GM23338 (cell line): ENCODE measurements at regions not wholly inside any gene's neighbourhood (a gene's known extent, or its start where the extent isn't known, plus 50 kb on each side); places are given as distances from the start of the nearest gene placed in this dataset.

ENCODE experiments used
- ATAC-seq: fragments of 200-7000 bp; cut with Tn5 transposase; 3 replicates; pipeline ENCODE4 v1.9.1; 2020
- DNase-seq: peaks from one replicate; pipeline ENCODE4 v3.0.0-alpha.2; 2015; ENCODE audit warnings: low spot score
- H2AFZ ChIP-seq: fragments of 200-600 bp; sonication (generic); 2 replicates; pipeline ENCODE4 v1.8.0; 2016; ENCODE audit warnings: antibody characterized with exemption, mild to moderate bottlenecking, moderate library complexity
- H3F3A ChIP-seq: fragments of 200-600 bp; sonication (generic); replicated peaks from 2 replicates; pipeline ENCODE4 v1.8.0; 2017; ENCODE audit warnings: antibody characterized with exemption, mixed run types, low read depth
- H3K27ac ChIP-seq: fragments of 200-600 bp; sonication (generic); 2 replicates; pipeline ENCODE4 v1.6.1; 2016; ENCODE audit warnings: low read depth
- H3K27me3 ChIP-seq: fragments of 200-600 bp; sonication (generic); 2 replicates; pipeline ENCODE4 v1.8.0; 2016; ENCODE audit warnings: mild to moderate bottlenecking, mixed run types, moderate library complexity; ENCODE audit not compliant: insufficient read depth
- H3K36me3 ChIP-seq: fragments of 200-600 bp; sonication (generic); 2 replicates; pipeline ENCODE4 v1.8.0; 2016; ENCODE audit warnings: mild to moderate bottlenecking; ENCODE audit not compliant: insufficient read depth
- H3K4me1 ChIP-seq: fragments of 200-600 bp; sonication (generic); 2 replicates; pipeline ENCODE4 v1.8.0; 2016; ENCODE audit warnings: mild to moderate bottlenecking, moderate library complexity; ENCODE audit not compliant: insufficient read depth
- H3K4me2 ChIP-seq: fragments of 200-600 bp; sonication (generic); 2 replicates; pipeline ENCODE4 v1.7.1; 2017; ENCODE audit warnings: mixed run types
- H3K4me3 ChIP-seq: fragments of 200-600 bp; sonication (generic); 2 replicates; pipeline ENCODE4 v1.6.1; 2016; ENCODE audit warnings: mixed run types
- H3K79me2 ChIP-seq: fragments of 200-600 bp; sonication (generic); replicated peaks from 2 replicates; pipeline ENCODE4 v1.8.0; 2017; ENCODE audit warnings: mild to moderate bottlenecking; ENCODE audit not compliant: insufficient read depth
- H3K9me2 ChIP-seq: fragments of 200-600 bp; sonication (generic); 2 replicates; pipeline ENCODE4 v1.8.0; 2017; ENCODE audit not compliant: insufficient read depth
- H4K20me1 ChIP-seq: fragments of 200-600 bp; sonication (generic); replicated peaks from 2 replicates; pipeline ENCODE4 v1.8.0; 2017; ENCODE audit warnings: mild to moderate bottlenecking; ENCODE audit not compliant: insufficient read depth
- H3K27ac Mint-ChIP-seq: 2 replicates; pipeline ENCODE4 v1.8.0; 2020; ENCODE audit warnings: inconsistent platforms, mild to moderate bottlenecking, moderate library complexity, mixed read lengths
- H3K27me3 Mint-ChIP-seq: 3 replicates; pipeline ENCODE4 v1.8.0; 2022; ENCODE audit warnings: low read depth, mild to moderate bottlenecking, moderate library complexity, mixed read lengths, inconsistent platforms; ENCODE audit not compliant: insufficient read depth, poor library complexity
- H3K36me3 Mint-ChIP-seq: 3 replicates; pipeline ENCODE4 v1.8.0; 2021; ENCODE audit warnings: low read depth, mild to moderate bottlenecking, inconsistent platforms, moderate library complexity, mixed read lengths
- H3K4me1 Mint-ChIP-seq: 3 replicates; pipeline ENCODE4 v1.8.0; 2020; ENCODE audit warnings: mild to moderate bottlenecking, inconsistent platforms, mixed read lengths
- H3K4me3 Mint-ChIP-seq: 3 replicates; pipeline ENCODE4 v1.8.0; 2021; ENCODE audit warnings: moderate library complexity, mild to moderate bottlenecking, inconsistent platforms, mixed read lengths
- H3K9me3 Mint-ChIP-seq: 3 replicates; pipeline ENCODE4 v1.8.0; 2020; ENCODE audit warnings: moderate library complexity, mild to moderate bottlenecking, inconsistent platforms, mixed read lengths
- CREB1 ChIP-seq: fragments of 250-450 bp; sonication (Bioruptor Pico); IDR thresholded peaks from 2 replicates; pipeline ENCODE4 v1.5.0; 2020; ENCODE audit warnings: low read depth, mild to moderate bottlenecking, moderate library complexity
- EZH2 ChIP-seq: fragments of 200-600 bp; sonication (generic); IDR thresholded peaks from one replicate; pipeline ENCODE4 v1.8.0; 2017; ENCODE audit warnings: antibody characterized with exemption, mild to moderate bottlenecking, low read depth; ENCODE audit not compliant: unreplicated experiment
- EZH2phosphoT487 ChIP-seq: fragments of 200-600 bp; sonication (generic); IDR thresholded peaks from one replicate; pipeline ENCODE4 v1.8.1; 2018; ENCODE audit warnings: antibody characterized with exemption; ENCODE audit not compliant: unreplicated experiment
- JUNB ChIP-seq: IDR thresholded peaks from one replicate; pipeline ENCODE4 v1.6.1; 2016; ENCODE audit warnings: antibody characterized with exemption; ENCODE audit not compliant: unreplicated experiment
- NANOG ChIP-seq: IDR thresholded peaks from 2 replicates; pipeline ENCODE4 v1.6.1; 2016; ENCODE audit warnings: antibody characterized with exemption, borderline replicate concordance
- POLR2AphosphoS5 ChIP-seq: IDR thresholded peaks from 2 replicates; pipeline ENCODE4 v1.6.1; 2016; ENCODE audit warnings: antibody characterized with exemption, low read depth
- STAT1 ChIP-seq: IDR thresholded peaks from one replicate; pipeline ENCODE4 v1.6.1; 2016; ENCODE audit warnings: antibody characterized with exemption; ENCODE audit not compliant: unreplicated experiment
- ZNF114 ChIP-seq: fragments of 250-450 bp; sonication (Bioruptor Pico); IDR thresholded peaks from 2 replicates; pipeline ENCODE4 v1.5.0; 2020; ENCODE audit warnings: mild to moderate bottlenecking, moderate library complexity
- ZNF331 ChIP-seq: fragments of 250-450 bp; sonication (Bioruptor Pico); IDR thresholded peaks from 2 replicates; pipeline ENCODE4 v1.5.0; 2020; ENCODE audit warnings: low read depth, mild to moderate bottlenecking, moderate library complexity
- TF ChIP-seq, protein P1 (sequence below), 2 experiments: fragments of 200-600 bp in 1 of 2; sonication (generic) in 1 of 2; conservative IDR thresholded peaks; 2 replicates each; pipeline versions ENCODE4 v1.5.1 to v1.6.1; 2016 to 2017; ENCODE audit warnings: antibody characterized with exemption in 2 of 2, low read depth in 2 of 2, mild to moderate bottlenecking in 2 of 2, moderate library complexity in 1 of 2
- TF ChIP-seq, protein P2 (sequence below): IDR thresholded peaks from 2 replicates; pipeline ENCODE4 v1.6.1; 2016; ENCODE audit warnings: antibody characterized with exemption
- TF ChIP-seq, protein P3 (sequence below): fragments of 250-450 bp; sonication (Bioruptor Pico); IDR thresholded peaks from 2 replicates; pipeline ENCODE4 v1.5.0; 2020; ENCODE audit warnings: mild to moderate bottlenecking, moderate library complexity
- TF ChIP-seq, protein P4 (sequence below): IDR thresholded peaks from one replicate; pipeline ENCODE4 v1.6.1; 2018; ENCODE audit warnings: antibody characterized with exemption; ENCODE audit not compliant: unreplicated experiment

DNA sequence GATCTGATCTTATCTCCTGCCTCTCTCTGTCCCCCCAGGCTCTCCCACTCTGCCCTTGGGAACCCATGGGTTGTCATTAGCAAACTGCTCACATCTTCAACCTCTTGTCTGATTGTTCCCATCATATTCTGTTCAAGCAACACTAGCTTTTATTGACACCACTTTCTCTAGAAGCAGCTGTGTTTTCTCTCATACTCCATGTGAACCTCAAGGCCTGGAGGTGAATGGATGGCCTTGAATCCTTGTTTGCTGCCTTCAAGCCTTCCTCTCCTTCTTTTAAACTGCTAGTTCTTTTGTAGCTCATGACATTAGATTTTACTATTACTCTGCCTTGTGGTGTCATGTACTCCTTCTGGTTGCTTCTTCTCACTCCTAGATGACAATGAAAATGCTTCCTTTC, 149.5 kb upstream of the WDFY3 start:
- Histone ChIP-seq H3K4me2 (no peak overlapping the region), H2AFZ (0 out of 2 replicates have a peak overlapping the region, but pooled peaks have one; percentile 8), H3K4me3 (no peak overlapping the region), H4K20me1 (no peaks in the 10 kb centered on the region), H3K9me2 (peaks cover 26% of the 10 kb centered on the region; the same call in 1 of the 2 replicates), H3K36me3 (no peaks in the 10 kb centered on the region), H3K79me2 (no peaks in the 10 kb centered on the region), H3K27ac (no peak overlapping the region), H3F3A (no peaks in the 10 kb centered on the region), H3K4me1 (no peaks in the 10 kb centered on the region), H3K27me3 (no peaks in the 10 kb centered on the region)
- H3K4me1 Mint-ChIP-seq, result peaks cover 2% of the 10 kb centered on the region; the same call in 1 of the 3 replicates
- H3K4me3 Mint-ChIP-seq, result no peak overlapping the region
- no peak overlapping the region for H3K27ac Mint-ChIP-seq
- no peak for DNase-seq
- no peak for ATAC-seq
- H3K27me3 Mint-ChIP-seq, result no peaks in the 10 kb centered on the region
- no peaks in the 10 kb centered on the region for H3K36me3 Mint-ChIP-seq
- peaks cover 3% of the 10 kb centered on the region; the same call in 1 of the 3 replicates for H3K9me3 Mint-ChIP-seq
- TF ChIP-seq ZNF114 (CRISPR knock-in tag), result no peak
- TF ChIP-seq EZH2, result no peak
- TF ChIP-seq, protein P1, sequence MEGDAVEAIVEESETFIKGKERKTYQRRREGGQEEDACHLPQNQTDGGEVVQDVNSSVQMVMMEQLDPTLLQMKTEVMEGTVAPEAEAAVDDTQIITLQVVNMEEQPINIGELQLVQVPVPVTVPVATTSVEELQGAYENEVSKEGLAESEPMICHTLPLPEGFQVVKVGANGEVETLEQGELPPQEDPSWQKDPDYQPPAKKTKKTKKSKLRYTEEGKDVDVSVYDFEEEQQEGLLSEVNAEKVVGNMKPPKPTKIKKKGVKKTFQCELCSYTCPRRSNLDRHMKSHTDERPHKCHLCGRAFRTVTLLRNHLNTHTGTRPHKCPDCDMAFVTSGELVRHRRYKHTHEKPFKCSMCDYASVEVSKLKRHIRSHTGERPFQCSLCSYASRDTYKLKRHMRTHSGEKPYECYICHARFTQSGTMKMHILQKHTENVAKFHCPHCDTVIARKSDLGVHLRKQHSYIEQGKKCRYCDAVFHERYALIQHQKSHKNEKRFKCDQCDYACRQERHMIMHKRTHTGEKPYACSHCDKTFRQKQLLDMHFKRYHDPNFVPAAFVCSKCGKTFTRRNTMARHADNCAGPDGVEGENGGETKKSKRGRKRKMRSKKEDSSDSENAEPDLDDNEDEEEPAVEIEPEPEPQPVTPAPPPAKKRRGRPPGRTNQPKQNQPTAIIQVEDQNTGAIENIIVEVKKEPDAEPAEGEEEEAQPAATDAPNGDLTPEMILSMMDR (conservative IDR thresholded peaks at IDR 0.05; ENCODE audit: low read depth in 2 of 2), result no peak
- no peak for TF ChIP-seq ZNF331
- TF ChIP-seq STAT1, result no peak
- TF ChIP-seq, protein P2, sequence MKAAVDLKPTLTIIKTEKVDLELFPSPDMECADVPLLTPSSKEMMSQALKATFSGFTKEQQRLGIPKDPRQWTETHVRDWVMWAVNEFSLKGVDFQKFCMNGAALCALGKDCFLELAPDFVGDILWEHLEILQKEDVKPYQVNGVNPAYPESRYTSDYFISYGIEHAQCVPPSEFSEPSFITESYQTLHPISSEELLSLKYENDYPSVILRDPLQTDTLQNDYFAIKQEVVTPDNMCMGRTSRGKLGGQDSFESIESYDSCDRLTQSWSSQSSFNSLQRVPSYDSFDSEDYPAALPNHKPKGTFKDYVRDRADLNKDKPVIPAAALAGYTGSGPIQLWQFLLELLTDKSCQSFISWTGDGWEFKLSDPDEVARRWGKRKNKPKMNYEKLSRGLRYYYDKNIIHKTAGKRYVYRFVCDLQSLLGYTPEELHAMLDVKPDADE, result no peak
- no peak for TF ChIP-seq JUNB
- TF ChIP-seq, protein P3, sequence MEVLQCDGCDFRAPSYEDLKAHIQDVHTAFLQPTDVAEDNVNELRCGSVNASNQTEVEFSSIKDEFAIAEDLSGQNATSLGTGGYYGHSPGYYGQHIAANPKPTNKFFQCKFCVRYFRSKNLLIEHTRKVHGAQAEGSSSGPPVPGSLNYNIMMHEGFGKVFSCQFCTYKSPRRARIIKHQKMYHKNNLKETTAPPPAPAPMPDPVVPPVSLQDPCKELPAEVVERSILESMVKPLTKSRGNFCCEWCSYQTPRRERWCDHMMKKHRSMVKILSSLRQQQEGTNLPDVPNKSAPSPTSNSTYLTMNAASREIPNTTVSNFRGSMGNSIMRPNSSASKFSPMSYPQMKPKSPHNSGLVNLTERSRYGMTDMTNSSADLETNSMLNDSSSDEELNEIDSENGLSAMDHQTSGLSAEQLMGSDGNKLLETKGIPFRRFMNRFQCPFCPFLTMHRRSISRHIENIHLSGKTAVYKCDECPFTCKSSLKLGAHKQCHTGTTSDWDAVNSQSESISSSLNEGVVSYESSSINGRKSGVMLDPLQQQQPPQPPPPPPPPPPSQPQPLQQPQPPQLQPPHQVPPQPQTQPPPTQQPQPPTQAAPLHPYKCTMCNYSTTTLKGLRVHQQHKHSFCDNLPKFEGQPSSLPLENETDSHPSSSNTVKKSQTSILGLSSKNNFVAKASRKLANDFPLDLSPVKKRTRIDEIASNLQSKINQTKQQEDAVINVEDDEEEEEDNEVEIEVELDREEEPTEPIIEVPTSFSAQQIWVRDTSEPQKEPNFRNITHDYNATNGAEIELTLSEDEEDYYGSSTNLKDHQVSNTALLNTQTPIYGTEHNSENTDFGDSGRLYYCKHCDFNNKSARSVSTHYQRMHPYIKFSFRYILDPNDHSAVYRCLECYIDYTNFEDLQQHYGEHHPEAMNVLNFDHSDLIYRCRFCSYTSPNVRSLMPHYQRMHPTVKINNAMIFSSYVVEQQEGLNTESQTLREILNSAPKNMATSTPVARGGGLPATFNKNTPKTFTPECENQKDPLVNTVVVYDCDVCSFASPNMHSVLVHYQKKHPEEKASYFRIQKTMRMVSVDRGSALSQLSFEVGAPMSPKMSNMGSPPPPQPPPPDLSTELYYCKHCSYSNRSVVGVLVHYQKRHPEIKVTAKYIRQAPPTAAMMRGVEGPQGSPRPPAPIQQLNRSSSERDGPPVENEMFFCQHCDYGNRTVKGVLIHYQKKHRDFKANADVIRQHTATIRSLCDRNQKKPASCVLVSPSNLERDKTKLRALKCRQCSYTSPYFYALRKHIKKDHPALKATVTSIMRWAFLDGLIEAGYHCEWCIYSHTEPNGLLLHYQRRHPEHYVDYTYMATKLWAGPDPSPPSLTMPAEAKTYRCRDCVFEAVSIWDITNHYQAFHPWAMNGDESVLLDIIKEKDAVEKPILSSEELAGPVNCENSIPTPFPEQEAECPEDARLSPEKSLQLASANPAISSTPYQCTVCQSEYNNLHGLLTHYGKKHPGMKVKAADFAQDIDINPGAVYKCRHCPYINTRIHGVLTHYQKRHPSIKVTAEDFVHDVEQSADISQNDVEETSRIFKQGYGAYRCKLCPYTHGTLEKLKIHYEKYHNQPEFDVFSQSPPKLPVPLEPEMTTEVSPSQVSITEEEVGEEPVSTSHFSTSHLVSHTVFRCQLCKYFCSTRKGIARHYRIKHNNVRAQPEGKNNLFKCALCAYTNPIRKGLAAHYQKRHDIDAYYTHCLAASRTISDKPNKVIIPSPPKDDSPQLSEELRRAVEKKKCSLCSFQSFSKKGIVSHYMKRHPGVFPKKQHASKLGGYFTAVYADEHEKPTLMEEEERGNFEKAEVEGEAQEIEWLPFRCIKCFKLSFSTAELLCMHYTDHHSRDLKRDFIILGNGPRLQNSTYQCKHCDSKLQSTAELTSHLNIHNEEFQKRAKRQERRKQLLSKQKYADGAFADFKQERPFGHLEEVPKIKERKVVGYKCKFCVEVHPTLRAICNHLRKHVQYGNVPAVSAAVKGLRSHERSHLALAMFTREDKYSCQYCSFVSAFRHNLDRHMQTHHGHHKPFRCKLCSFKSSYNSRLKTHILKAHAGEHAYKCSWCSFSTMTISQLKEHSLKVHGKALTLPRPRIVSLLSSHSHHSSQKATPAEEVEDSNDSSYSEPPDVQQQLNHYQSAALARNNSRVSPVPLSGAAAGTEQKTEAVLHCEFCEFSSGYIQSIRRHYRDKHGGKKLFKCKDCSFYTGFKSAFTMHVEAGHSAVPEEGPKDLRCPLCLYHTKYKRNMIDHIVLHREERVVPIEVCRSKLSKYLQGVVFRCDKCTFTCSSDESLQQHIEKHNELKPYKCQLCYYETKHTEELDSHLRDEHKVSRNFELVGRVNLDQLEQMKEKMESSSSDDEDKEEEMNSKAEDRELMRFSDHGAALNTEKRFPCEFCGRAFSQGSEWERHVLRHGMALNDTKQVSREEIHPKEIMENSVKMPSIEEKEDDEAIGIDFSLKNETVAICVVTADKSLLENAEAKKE (CRISPR knock-in tag), result no peak
- TF ChIP-seq POLR2AphosphoS5, result no peak
- TF ChIP-seq, protein P4, sequence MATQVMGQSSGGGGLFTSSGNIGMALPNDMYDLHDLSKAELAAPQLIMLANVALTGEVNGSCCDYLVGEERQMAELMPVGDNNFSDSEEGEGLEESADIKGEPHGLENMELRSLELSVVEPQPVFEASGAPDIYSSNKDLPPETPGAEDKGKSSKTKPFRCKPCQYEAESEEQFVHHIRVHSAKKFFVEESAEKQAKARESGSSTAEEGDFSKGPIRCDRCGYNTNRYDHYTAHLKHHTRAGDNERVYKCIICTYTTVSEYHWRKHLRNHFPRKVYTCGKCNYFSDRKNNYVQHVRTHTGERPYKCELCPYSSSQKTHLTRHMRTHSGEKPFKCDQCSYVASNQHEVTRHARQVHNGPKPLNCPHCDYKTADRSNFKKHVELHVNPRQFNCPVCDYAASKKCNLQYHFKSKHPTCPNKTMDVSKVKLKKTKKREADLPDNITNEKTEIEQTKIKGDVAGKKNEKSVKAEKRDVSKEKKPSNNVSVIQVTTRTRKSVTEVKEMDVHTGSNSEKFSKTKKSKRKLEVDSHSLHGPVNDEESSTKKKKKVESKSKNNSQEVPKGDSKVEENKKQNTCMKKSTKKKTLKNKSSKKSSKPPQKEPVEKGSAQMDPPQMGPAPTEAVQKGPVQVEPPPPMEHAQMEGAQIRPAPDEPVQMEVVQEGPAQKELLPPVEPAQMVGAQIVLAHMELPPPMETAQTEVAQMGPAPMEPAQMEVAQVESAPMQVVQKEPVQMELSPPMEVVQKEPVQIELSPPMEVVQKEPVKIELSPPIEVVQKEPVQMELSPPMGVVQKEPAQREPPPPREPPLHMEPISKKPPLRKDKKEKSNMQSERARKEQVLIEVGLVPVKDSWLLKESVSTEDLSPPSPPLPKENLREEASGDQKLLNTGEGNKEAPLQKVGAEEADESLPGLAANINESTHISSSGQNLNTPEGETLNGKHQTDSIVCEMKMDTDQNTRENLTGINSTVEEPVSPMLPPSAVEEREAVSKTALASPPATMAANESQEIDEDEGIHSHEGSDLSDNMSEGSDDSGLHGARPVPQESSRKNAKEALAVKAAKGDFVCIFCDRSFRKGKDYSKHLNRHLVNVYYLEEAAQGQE, result no peak
- TF ChIP-seq NANOG, result no peak
- no peak for TF ChIP-seq EZH2phosphoT487
- TF ChIP-seq CREB1 (CRISPR knock-in tag), result no peak
